Peyer's patch (tissue), 4 donors: ENCODE measurements at regions not wholly inside any gene's neighbourhood (a gene's known extent, or its start where the extent isn't known, plus 50 kb on each side); places are given as distances from the start of the nearest gene placed in this dataset.

Source experiments
- CTCF ChIP-seq, 6 experiments: fragments of 450-650 bp in 4 of 6; fragments of 200-600 bp in 2 of 6; sonication (generic) in 1 of 6; IDR thresholded peaks; one replicate each; pipeline ENCODE4 v1.5.1; 2017 to 2019; ENCODE audit warnings: antibody characterized with exemption in 6 of 6, mild to moderate bottlenecking in 3 of 6, moderate library complexity in 1 of 6
- POLR2A ChIP-seq, 2 donors: fragments of 450-650 bp; IDR thresholded peaks; one replicate each; pipeline ENCODE4 v1.5.1; 2017; ENCODE audit warnings: antibody characterized with exemption in 2 of 2, mild to moderate bottlenecking in 2 of 2, moderate library complexity in 2 of 2

- TF ChIP-seq CTCF (IDR thresholded peaks at IDR 0.05) = no peak
- no peak for TF ChIP-seq POLR2A (IDR thresholded peaks at IDR 0.05)
Measured at GRCh38 chr4:116400480-116400879, 684.9 kb downstream of the TRAM1L1 start.
